Smooth muscle cell of the brain vasculature (primary cell): ENCODE measurements at regions not wholly inside any gene's neighbourhood (a gene's known extent, or its start where the extent isn't known, plus 50 kb on each side); places are given as distances from the start of the nearest gene placed in this dataset.

Experiments used
- DNase-seq: peaks from one replicate; pipeline ENCODE4 v3.0.0-alpha.2; 2012; ENCODE audit warnings: low read depth, low spot score

- no peak for DNase-seq
Measured at GRCh38 chr14:98966016-98966415, 306.0 kb downstream of the BCL11B start.

DNA sequence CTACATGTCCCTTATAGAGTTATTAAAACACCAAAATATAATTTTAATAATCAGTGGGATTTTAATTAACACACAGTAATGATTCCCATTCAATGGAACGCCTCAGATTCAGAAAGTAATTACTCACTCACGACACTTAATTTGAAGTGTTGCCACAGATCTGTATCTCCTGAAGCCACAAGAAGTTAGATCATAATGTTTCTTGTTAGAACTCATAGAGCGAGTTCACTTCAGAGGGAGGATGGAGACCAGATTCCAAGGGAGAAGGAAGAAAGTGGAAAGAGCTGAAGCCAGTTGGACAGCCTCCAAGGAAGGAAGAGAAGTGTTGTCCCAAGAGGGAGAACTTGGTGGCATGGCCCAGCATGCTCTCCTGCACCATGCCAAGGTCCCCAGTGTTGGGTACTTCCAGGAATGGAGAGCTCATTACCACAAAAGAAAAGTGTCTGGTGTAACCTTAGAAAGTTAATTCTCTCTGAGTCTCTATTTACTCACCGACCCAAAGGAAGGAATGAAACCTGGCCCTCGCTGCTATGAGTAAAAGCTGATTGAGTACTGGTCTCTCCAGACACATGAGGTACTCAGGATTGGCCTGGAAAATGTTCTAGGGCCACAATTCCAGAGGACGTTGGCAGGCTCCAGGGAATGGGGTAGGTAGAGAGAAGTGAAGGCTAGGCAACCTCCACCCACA lies 305.4 kb downstream of the BCL11B start:
- DNase-seq = no peak

GRCh38 chr14:98974113-98974512 lies 297.9 kb downstream of the BCL11B start:
- DNase-seq = no peak

GRCh38 chr14:98976271-98976670 lies 295.7 kb downstream of the BCL11B start:
- no peak for DNase-seq

DNA sequence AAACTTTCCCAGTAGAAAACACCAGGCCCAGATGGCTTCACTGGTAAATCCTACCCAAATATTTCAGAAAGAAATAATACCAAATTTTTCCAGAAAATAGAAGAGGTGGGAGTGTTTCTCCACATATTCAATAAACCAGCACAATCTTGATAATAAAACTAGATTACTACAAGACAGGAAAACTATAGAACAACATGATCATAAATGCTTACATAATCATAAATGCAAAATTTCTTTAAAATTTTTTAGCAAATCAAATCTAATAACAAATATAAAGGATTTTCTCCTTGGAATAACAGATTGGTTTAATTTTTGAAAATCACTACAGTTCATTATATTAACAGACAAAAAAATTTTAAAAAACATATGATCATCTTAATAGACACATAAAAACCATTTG lies 294.5 kb downstream of the BCL11B start:
- DNase-seq = no peak

- DNase-seq = no peak
Measured at GRCh38 chr14:98982986-98983385, 289.0 kb downstream of the BCL11B start.

DNA sequence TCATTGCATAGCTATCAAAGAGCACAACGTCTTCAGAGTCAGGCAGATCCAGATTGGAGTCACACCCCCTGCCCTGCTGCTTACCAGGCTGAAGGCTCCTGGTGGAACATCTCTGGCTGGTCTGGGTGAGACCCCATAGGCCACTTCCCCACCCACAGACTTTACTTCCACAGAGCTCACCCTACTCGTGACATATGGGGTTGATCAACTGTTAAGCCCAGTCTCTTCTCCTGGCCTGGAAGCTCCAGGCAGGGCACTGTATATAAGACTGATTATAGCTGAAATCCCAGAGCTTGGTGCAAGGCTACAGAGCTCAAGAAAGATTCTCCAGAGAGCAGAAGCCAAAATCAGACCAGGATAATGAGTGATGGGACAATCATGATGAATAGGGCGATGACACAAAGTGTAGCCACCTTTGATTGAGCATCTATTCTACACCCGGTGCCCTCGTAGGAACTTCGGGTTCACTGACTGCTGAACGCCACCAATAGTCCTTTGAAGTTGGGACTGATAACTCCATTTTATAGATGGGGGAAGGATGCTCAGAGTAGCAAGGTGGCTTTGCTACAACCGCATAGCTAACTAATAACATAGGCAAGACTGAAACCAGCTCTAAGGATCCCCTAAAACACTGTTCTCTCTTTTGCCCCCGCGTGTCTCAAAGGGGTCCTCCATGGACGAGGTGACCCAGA lies 287.8 kb downstream of the BCL11B start:
- no peak for DNase-seq

DNA sequence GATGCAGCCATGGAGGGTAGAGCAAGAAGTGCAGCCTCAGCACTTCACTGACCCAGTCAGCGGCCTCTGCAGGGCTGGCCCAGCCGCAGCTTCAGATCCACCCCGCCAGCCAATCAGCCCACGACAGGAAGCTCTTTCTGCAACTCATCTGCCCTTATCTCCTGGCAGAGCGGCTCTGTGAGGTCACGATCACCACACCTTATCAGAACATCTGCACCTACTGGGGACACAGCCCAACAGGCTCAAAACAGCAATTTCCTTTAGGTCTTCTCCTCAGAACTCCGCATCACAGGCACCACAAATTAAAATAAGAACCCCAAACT lies 287.3 kb downstream of the BCL11B start:
- no peak for DNase-seq

DNA sequence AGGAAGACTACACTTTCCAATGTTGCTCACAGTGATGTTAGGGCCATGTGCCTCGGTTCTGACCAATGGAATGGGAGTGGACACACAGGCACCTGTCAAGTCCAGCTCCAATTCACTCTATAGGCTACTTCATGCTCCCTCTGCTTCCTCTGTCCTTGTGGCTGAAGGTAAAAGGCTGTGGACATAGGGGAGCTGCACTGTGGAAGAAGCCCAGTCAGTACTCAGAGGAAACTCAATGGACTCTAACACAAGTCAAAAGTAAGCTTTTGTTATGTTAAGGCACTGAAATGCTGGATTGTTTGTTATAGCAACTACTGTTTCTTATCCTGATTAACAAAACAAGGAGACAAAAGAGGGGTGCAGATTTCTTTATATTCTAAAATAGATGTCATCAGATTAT lies 278.2 kb downstream of the BCL11B start:
- no peak for DNase-seq

GRCh38 chr14:98994561-98994960 lies 277.4 kb downstream of the BCL11B start:
- no peak for DNase-seq

DNA sequence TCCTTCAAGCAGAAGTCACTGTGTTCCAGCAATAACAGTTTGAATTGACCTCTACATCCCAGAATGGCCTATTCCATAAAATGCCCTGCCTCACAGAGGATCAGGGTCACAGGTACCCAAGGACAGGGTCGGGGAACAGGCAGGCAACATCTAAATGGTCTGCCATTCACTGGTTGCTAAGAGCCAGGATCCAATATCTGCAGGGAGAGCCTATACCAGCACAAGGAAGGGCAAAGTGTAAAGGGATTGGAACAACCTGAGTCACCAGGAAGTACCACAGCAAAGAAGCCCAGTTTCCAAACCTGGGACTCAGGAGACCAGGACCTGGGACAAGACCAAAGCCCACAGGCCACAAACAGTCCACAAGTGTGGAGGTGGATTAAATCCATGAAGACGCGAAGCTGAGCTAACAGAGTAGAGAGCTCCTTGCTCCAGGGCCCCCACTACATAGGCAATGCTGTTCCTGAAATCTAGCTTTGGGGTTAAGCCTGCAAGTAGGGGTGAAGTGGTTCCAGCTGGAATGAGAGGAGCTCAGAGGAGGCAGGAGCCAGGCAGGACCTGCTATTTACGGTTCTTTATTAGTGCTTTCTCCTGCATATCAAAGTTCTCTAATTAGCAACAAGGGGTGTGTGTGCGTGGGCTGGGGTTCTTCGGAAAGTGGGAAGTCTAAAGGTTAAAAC lies 274.3 kb downstream of the BCL11B start:
- no peak for DNase-seq

- DNase-seq = no peak
Measured at GRCh38 chr14:98999345-98999744, 272.7 kb downstream of the BCL11B start.

- no peak for DNase-seq
Measured at GRCh38 chr14:98999901-99000300, 272.1 kb downstream of the BCL11B start.

DNA sequence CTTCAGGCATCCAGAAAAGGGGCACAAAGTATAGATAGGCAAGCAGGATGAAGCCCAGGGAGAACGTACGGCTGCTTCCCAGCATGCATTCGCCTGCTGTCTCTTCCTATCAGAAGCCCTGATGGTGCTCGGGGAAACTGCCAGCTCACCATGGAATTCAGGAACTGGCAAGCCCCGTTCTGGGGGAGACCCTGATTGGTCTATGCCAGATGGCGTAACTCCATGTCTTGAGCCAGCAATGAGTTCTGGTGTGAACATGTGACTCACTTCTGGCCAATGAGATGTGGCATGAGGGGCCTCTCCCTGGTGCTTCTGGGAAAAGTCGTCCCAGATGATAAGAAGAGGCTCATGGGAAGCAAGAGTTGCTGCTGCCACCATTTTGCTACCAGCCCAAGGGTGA lies 270.8 kb downstream of the BCL11B start:
- no peak for DNase-seq

DNA sequence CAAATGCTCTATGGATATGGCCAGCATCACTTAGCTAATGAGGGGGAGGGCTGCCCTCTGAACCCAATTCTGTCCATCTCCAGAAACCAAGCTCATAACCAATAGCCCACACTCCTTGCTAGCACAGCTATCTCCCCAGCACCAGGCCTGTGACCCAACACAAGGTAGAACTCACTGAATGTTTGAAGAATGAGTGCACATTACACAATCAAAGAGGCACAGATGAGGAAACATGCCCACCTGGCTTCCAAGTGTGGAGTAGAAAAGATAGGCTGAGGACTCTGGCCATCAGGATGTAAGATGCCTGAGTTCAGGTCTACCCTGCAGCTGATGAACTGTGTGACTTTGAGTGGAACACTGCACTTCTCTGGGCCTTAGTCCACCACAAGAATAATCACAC lies 268.4 kb downstream of the BCL11B start:
- no peak for DNase-seq

DNA sequence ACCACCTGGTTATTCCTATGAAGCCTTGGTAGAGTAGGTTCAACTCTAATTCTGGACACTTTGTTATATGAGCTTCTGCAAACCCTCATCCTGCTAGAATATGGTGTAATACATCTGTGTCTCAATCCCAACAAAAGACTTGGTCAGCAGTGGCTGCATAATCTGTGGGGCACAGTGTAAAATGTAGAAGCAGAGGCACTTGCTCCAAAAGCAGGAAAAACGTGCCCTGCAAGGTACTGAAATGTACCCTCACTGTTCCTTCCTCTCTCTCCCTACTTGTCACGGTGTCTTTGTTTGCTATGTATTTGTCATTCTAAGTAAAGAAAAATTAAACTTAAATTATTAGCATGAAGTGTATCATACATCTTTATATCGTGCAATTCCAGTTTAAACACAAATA lies 267.9 kb downstream of the BCL11B start:
- DNase-seq = no peak

GRCh38 chr14:99006276-99006675 lies 265.7 kb downstream of the BCL11B start:
- no peak for DNase-seq

DNA sequence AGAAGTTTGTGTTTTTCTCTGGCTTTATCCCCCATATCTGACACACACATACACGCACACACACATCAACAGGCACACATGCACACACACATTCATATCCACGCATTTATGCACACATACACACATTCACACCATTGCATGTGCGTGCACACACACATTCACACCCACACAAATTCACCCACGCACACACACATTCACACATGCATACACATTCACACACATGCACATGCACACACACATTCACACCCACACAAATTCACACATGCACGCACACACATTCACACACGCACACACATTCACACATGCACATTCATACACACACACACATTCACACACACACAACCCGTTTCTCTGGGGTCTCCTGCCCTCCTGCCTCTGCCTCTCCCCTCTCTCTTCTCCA lies 264.2 kb downstream of the BCL11B start:
- no peak for DNase-seq

DNA sequence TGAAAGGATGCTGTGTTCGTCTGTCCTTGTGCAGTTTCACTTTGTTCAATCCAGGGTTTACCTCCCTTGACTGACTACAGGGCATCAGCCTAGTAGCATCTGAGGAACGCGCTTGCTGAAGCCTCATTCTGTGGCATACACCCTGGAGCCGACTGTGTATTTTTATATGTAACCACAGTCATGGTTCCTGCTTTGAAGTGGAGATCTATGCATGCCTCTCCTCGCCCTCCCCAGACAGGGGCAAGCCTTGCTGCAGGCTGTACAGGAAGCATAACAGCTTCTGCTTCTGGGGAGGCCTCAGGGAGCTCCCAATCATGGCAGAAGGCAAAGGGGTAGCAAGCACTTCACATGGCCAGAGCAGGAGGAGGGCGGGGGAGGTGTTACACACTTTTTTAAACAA lies 262.1 kb downstream of the BCL11B start:
- no peak for DNase-seq

GRCh38 chr14:99011385-99011784 lies 260.6 kb downstream of the BCL11B start:
- DNase-seq = no peak

DNA sequence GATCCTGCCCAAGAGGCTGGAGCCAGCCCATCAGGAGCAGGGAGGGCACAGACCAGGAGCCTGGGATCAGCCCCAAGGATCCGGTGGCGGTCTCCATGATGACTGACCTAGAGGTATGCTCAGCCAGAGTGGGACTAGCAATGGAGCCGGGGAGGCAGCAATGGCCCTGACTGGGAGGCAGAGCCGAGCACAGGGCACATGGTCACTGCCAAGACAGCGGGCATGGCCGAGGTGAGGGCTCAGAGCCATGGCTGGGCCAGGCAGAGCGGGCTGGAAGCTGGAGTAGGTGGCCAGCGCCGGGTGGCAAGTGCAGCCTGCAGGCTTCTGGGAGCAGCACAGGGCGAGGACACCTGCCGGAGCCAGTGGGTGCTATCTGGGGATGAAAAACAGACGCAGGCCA lies 259.3 kb downstream of the BCL11B start:
- DNase-seq = no peak

- no peak for DNase-seq
Measured at GRCh38 chr14:99015833-99016232, 256.2 kb downstream of the BCL11B start.

GRCh38 chr14:99023371-99023770 lies 248.6 kb downstream of the BCL11B start:
- DNase-seq = no peak
